ENCODE measurements at regions not wholly inside any gene's neighbourhood (a gene's known extent, or its start where the extent isn't known, plus 50 kb on each side); places are given as distances from the start of the nearest gene placed in this dataset.

GRCh38 chr4:176879380-176880116 lies 86.8 kb upstream of the VEGFC start:
- Histone ChIP-seq H3K36me3 (no peaks in the 10 kb centered on the region), H3K9me3 (no peaks in the 10 kb centered on the region), H3K27me3 (no peaks in the 10 kb centered on the region), H3K4me3 (no peak overlapping the region), H3K27ac (no peak overlapping the region), H3K4me1 (no peaks in the 10 kb centered on the region)
- DNase-seq (no peak), ATAC-seq (no peak)
- no peak for TF ChIP-seq CTCF (IDR thresholded peaks at IDR 0.05)
- TF ChIP-seq POLR2A (IDR thresholded peaks at IDR 0.05) = no peak
- intact Hi-C loops (cut with DNase I) = no loop called here
- 84 to 87% (median 86%) methylated on average over 4 of the region's 4 CpGs for WGBS, 4 donors

GRCh38 chr4:176882206-176882605 lies 89.5 kb upstream of the VEGFC start:
- ATAC-seq (no peak), DNase-seq (no peak)
- 71 to 90% (median 84%) methylated on average over 2 of the region's 2 CpGs for WGBS, 4 donors
- Histone ChIP-seq H3K27ac (no peak overlapping the region), H3K4me3 (no peak overlapping the region), H3K9me3 (no peaks in the 10 kb centered on the region), H3K36me3 (no peaks in the 10 kb centered on the region), H3K27me3 (no peaks in the 10 kb centered on the region), H3K4me1 (no peaks in the 10 kb centered on the region)
- intact Hi-C loops (cut with DNase I) = no loop called here
- no peak for TF ChIP-seq CTCF (IDR thresholded peaks at IDR 0.05)
- TF ChIP-seq POLR2A (IDR thresholded peaks at IDR 0.05) = no peak

GRCh38 chr4:176883108-176883550 lies 90.4 kb upstream of the VEGFC start:
- no peak for TF ChIP-seq POLR2A (IDR thresholded peaks at IDR 0.05)
- no peak for TF ChIP-seq CTCF (IDR thresholded peaks at IDR 0.05)
- Histone ChIP-seq H3K4me3 (no peak overlapping the region), H3K4me1 (no peaks in the 10 kb centered on the region), H3K27ac (no peak overlapping the region), H3K27me3 (no peaks in the 10 kb centered on the region), H3K36me3 (no peaks in the 10 kb centered on the region), H3K9me3 (no peaks in the 10 kb centered on the region)
- intact Hi-C loops (cut with DNase I) = no loop called here
- WGBS, 4 donors = 50 to 79% (median 63%) methylated on average over 7 of the region's 7 CpGs
- no peak for ATAC-seq
- DNase-seq = no peak

GRCh38 chr4:176883681-176884418 lies 91.1 kb upstream of the VEGFC start:
- intact Hi-C loops (cut with DNase I) = no loop called here
- TF ChIP-seq POLR2A (IDR thresholded peaks at IDR 0.05) (no peak), CTCF (IDR thresholded peaks at IDR 0.05) (no peak)

More at GRCh38 chr4:176883681-176884418, 91.1 kb upstream of the VEGFC start:
- 61 to 67% (median 65%) methylated on average over 6 of the region's 6 CpGs for WGBS, 4 donors
- Histone ChIP-seq H3K4me1 (no peaks in the 10 kb centered on the region), H3K4me3 (no peak overlapping the region), H3K27ac (no peak overlapping the region), H3K36me3 (no peaks in the 10 kb centered on the region), H3K9me3 (no peaks in the 10 kb centered on the region), H3K27me3 (no peaks in the 10 kb centered on the region)
- peak in 1 of 5 donors; percentile 24 for DNase-seq
- no peak for ATAC-seq

Measured in heart left ventricle (tissue), 16 donors.